SKM-1 treated with dmso at 0.1 percent for 144 hours (cell line): ENCODE measurements at regions not wholly inside any gene's neighbourhood (a gene's known extent, or its start where the extent isn't known, plus 50 kb on each side); places are given as distances from the start of the nearest gene placed in this dataset.
"Not testable (repeated sequence)": the region's sequence is repeated elsewhere in the genome, so short reads cannot be mapped to it uniquely, and the experiment has no call there.

Experiments
- DNase-seq: peaks from one replicate; lab custom pipeline; 2025; ENCODE audit not compliant: unreplicated experiment; lab: John Stamatoyannopoulos, UW

- peak; percentile 4 for DNase-seq
These were observed 284.9 kb upstream of the ECI2 start for GRCh38 chr6:4420160-4420865.

- no peak for DNase-seq
These were observed 280.2 kb upstream of the ECI2 start for GRCh38 chr6:4415549-4415948.

- not testable (repeated sequence) for DNase-seq
These were observed 278.7 kb upstream of the ECI2 start for GRCh38 chr6:4414078-4414477.

GRCh38 chr6:4413073-4413472, 277.7 kb upstream of the ECI2 start:
- DNase-seq = no peak

GRCh38 chr6:4412488-4412887, 277.1 kb upstream of the ECI2 start:
- no peak for DNase-seq

GRCh38 chr6:4412077-4412476, 276.7 kb upstream of the ECI2 start:
- no peak for DNase-seq

GRCh38 chr6:4407710-4408109, 272.3 kb upstream of the ECI2 start:
- peak; percentile 73 for DNase-seq

GRCh38 chr6:4405621-4406212, 270.3 kb upstream of the ECI2 start:
- no peak for DNase-seq

- DNase-seq = no peak
These were observed 269.0 kb upstream of the ECI2 start for GRCh38 chr6:4404415-4404814.

GRCh38 chr6:4403828-4404227, 268.5 kb upstream of the ECI2 start:
- DNase-seq = no peak

GRCh38 chr6:4403023-4403752, 267.8 kb upstream of the ECI2 start:
- DNase-seq = no peak

GRCh38 chr6:4402477-4402976, 267.2 kb upstream of the ECI2 start:
- no peak for DNase-seq

- DNase-seq = no peak
These were observed 266.3 kb upstream of the ECI2 start for GRCh38 chr6:4401408-4402368.

GRCh38 chr6:4399656-4400055, 264.3 kb upstream of the ECI2 start:
- no peak for DNase-seq

GRCh38 chr6:4398791-4399190, 263.4 kb upstream of the ECI2 start:
- DNase-seq = no peak

- no peak for DNase-seq
These were observed 261.9 kb upstream of the ECI2 start for GRCh38 chr6:4397307-4397706.

GRCh38 chr6:4396044-4396443, 260.7 kb upstream of the ECI2 start:
- no peak for DNase-seq

- DNase-seq = no peak
These were observed 260.0 kb upstream of the ECI2 start for GRCh38 chr6:4395386-4395785.

GRCh38 chr6:4394786-4395185, 259.4 kb upstream of the ECI2 start:
- DNase-seq = peak; percentile 82

- DNase-seq = no peak
These were observed 253.3 kb upstream of the ECI2 start for GRCh38 chr6:4388675-4389074.

GRCh38 chr6:4384656-4385055, 249.3 kb upstream of the ECI2 start:
- DNase-seq = peak; percentile 35
